Neural cell (in vitro differentiated cells): ENCODE measurements at regions not wholly inside any gene's neighbourhood (a gene's known extent, or its start where the extent isn't known, plus 50 kb on each side); places are given as distances from the start of the nearest gene placed in this dataset.

Source experiments
- H2AFZ ChIP-seq: fragments of 200-600, 300-800 bp; sonication (generic), shearing (Covaris generic); 2 replicates; pipeline ENCODE4 v1.6.0; 2014; ENCODE audit warnings: low read depth, mild to moderate bottlenecking, antibody characterized with exemption, low read length, moderate library complexity
- H3F3A ChIP-seq: fragments of 200-600 bp; shearing (Covaris generic); 2 replicates; pipeline ENCODE4 v1.6.1; 2016; ENCODE audit warnings: mild to moderate bottlenecking, moderate library complexity, mixed read lengths, antibody characterized with exemption, low read length; ENCODE audit not compliant: insufficient read depth, poor library complexity, severe bottlenecking
- H3K27ac ChIP-seq: fragments of 200-600, 300-800 bp; sonication (generic), shearing (Covaris generic); 2 replicates; pipeline ENCODE4 v1.5.1; 2014; ENCODE audit warnings: mild to moderate bottlenecking, low read length, moderate library complexity
- H3K27me3 ChIP-seq: fragments of 300-800, 200-600 bp; sonication (generic), shearing (Covaris generic); 2 replicates; pipeline ENCODE4 v1.6.0; 2014; ENCODE audit warnings: mild to moderate bottlenecking, low read depth, low read length, moderate library complexity; ENCODE audit not compliant: insufficient read depth
- H3K36me3 ChIP-seq: fragments of 300-800, 200-600 bp; sonication (generic), shearing (Covaris generic); 2 replicates; pipeline ENCODE4 v1.5.1; 2014; ENCODE audit warnings: mild to moderate bottlenecking, antibody characterized with exemption, low read length, moderate library complexity; ENCODE audit not compliant: insufficient read depth
- H3K4me2 ChIP-seq: fragments of 300-800, 200-600 bp; sonication (generic), shearing (Covaris generic); 2 replicates; pipeline ENCODE4 v1.6.0; 2014; ENCODE audit warnings: mild to moderate bottlenecking, low read length
- H3K4me3 ChIP-seq: fragments of 300-800, 200-600 bp; sonication (generic), shearing (Covaris generic); 2 replicates; pipeline ENCODE4 v1.5.1; 2014; ENCODE audit warnings: mild to moderate bottlenecking, low read length, moderate library complexity
- H3K79me2 ChIP-seq: fragments of 200-600 bp; shearing (Covaris generic); replicated peaks from 2 replicates; pipeline ENCODE4 v1.6.0; 2014; ENCODE audit warnings: mild to moderate bottlenecking, low read length, moderate library complexity; ENCODE audit not compliant: insufficient read depth
- H3K9ac ChIP-seq: fragments of 300-800, 200-600 bp; sonication (generic), shearing (Covaris generic); 2 replicates; pipeline ENCODE4 v1.6.1; 2016; ENCODE audit warnings: mild to moderate bottlenecking, low read length, mixed read lengths
- H3K9me2 ChIP-seq: fragments of 200-600 bp; shearing (Covaris generic); 2 replicates; pipeline ENCODE4 v1.6.1; 2016; ENCODE audit warnings: mild to moderate bottlenecking, low read length, mixed read lengths; ENCODE audit not compliant: insufficient read depth
- H3K9me3 ChIP-seq: fragments of 200-600, 300-800 bp; sonication (generic), shearing (Covaris generic); 2 replicates; pipeline ENCODE4 v1.6.1; 2016; ENCODE audit warnings: mild to moderate bottlenecking, mixed run types, low read length, moderate library complexity, mixed read lengths
- H4K20me1 ChIP-seq: fragments of 200-600 bp; shearing (Covaris generic); 2 replicates; pipeline ENCODE4 v1.6.1; 2016; ENCODE audit warnings: mild to moderate bottlenecking, mixed run types; ENCODE audit not compliant: insufficient read depth
- CTCF ChIP-seq: fragments of 450-650 bp; IDR thresholded peaks from 2 replicates; pipeline ENCODE4 v1.5.1; 2014; ENCODE audit warnings: antibody characterized with exemption, mild to moderate bottlenecking, moderate library complexity; ENCODE audit not compliant: poor library complexity, severe bottlenecking
- EP300 ChIP-seq: fragments of 450-650 bp; conservative IDR thresholded peaks from 2 replicates; pipeline ENCODE4 v1.6.1; 2014; ENCODE audit warnings: antibody characterized with exemption, mild to moderate bottlenecking, moderate library complexity; ENCODE audit not compliant: poor library complexity, severe bottlenecking
- EZH2 ChIP-seq: fragments of 200-600, 300-800 bp; shearing (Covaris generic), sonication (generic); IDR thresholded peaks from 2 replicates; pipeline ENCODE4 v1.6.1; 2014; ENCODE audit warnings: antibody characterized with exemption, low read length, borderline replicate concordance, mild to moderate bottlenecking; ENCODE audit not compliant: insufficient read depth, poor library complexity, severe bottlenecking
- MXI1 ChIP-seq: fragments of 450-650 bp; conservative IDR thresholded peaks from 2 replicates; pipeline ENCODE4 v1.6.1; 2014; ENCODE audit warnings: antibody characterized with exemption, mild to moderate bottlenecking; ENCODE audit not compliant: poor library complexity, severe bottlenecking
- POLR2AphosphoS5 ChIP-seq: IDR thresholded peaks from 2 replicates; pipeline ENCODE4 v1.6.1; 2012
- RAD21 ChIP-seq: fragments of 450-650 bp; conservative IDR thresholded peaks from 2 replicates; pipeline ENCODE4 v1.6.1; 2014; ENCODE audit warnings: antibody characterized with exemption, mild to moderate bottlenecking, moderate library complexity
- REST ChIP-seq: IDR thresholded peaks from 2 replicates; pipeline ENCODE4 v1.6.1; 2012; ENCODE audit warnings: borderline replicate concordance
- SMC3 ChIP-seq: fragments of 450-650 bp; conservative IDR thresholded peaks from 2 replicates; pipeline ENCODE4 v1.6.1; 2014; ENCODE audit warnings: antibody characterized with exemption, mild to moderate bottlenecking, moderate library complexity; ENCODE audit not compliant: poor library complexity
- TAF1 ChIP-seq: IDR thresholded peaks from 2 replicates; pipeline ENCODE4 v1.6.1; 2012; ENCODE audit warnings: low read depth

- Histone ChIP-seq H4K20me1 (no peaks in the 10 kb centered on the region), H3K9me2 (no peaks in the 10 kb centered on the region), H3K79me2 (no peaks in the 10 kb centered on the region), H3F3A (no peaks in the 10 kb centered on the region), H3K36me3 (no peaks in the 10 kb centered on the region), H3K9ac (no peak overlapping the region), H2AFZ (no peak overlapping the region), H3K9me3 (no peaks in the 10 kb centered on the region), H3K4me3 (no peak overlapping the region), H3K27ac (no peak overlapping the region), H3K27me3 (no peaks in the 10 kb centered on the region), H3K4me2 (no peak overlapping the region)
- TF ChIP-seq MXI1 (no peak), EZH2 (no peak), REST (no peak), CTCF (no peak), RAD21 (no peak), SMC3 (no peak), EP300 (no peak), TAF1 (no peak), POLR2AphosphoS5 (no peak)
These were observed 374.1 kb downstream of the DEPDC1B start for GRCh38 chr5:60325870-60326269.

GRCh38 chr5:60323596-60323995 is 376.4 kb downstream of the DEPDC1B start:
- Histone ChIP-seq H3K4me2 (no peak overlapping the region), H2AFZ (no peak overlapping the region), H3K4me3 (no peak overlapping the region), H3K9ac (no peak overlapping the region), H3K9me2 (no peaks in the 10 kb centered on the region), H3K79me2 (no peaks in the 10 kb centered on the region), H4K20me1 (no peaks in the 10 kb centered on the region), H3K27me3 (no peaks in the 10 kb centered on the region), H3F3A (no peaks in the 10 kb centered on the region), H3K36me3 (no peaks in the 10 kb centered on the region), H3K9me3 (no peaks in the 10 kb centered on the region), H3K27ac (no peak overlapping the region)
- TF ChIP-seq SMC3: no peak
- no peak for TF ChIP-seq EP300
- no peak for TF ChIP-seq RAD21
- no peak for TF ChIP-seq REST
- no peak for TF ChIP-seq POLR2AphosphoS5
- no peak for TF ChIP-seq EZH2
- no peak for TF ChIP-seq CTCF
- TF ChIP-seq MXI1: no peak
- no peak for TF ChIP-seq TAF1
